ENCODE measurements at regions not wholly inside any gene's neighbourhood (a gene's known extent, or its start where the extent isn't known, plus 50 kb on each side); places are given as distances from the start of the nearest gene placed in this dataset.

- DNase-seq = peak; percentile 57
Observed at GRCh38 chr5:145237843-145238242, 597.3 kb downstream of the PRELID2 start.

- no peak for DNase-seq
Observed at GRCh38 chr5:145236983-145237382, 598.2 kb downstream of the PRELID2 start.

GRCh38 chr5:145236127-145236526 lies 599.0 kb downstream of the PRELID2 start:
- no peak for DNase-seq

- DNase-seq = no peak
Observed at GRCh38 chr5:145233461-145233860, 601.7 kb downstream of the PRELID2 start.

- no peak for DNase-seq
Observed at GRCh38 chr5:145230781-145231180, 604.4 kb downstream of the PRELID2 start.

GRCh38 chr5:145228564-145228963 lies 606.6 kb downstream of the PRELID2 start:
- no peak for DNase-seq

GRCh38 chr5:145227881-145228280 lies 607.3 kb downstream of the PRELID2 start:
- DNase-seq = no peak

GRCh38 chr5:145226726-145227125 lies 608.4 kb downstream of the PRELID2 start:
- no peak for DNase-seq

- DNase-seq = no peak
Observed at GRCh38 chr5:145225529-145225928, 609.6 kb downstream of the PRELID2 start.

- no peak for DNase-seq
Observed at GRCh38 chr5:145223582-145223981, 611.6 kb downstream of the PRELID2 start.

GRCh38 chr5:145222622-145223021 lies 612.5 kb downstream of the PRELID2 start:
- no peak for DNase-seq

GRCh38 chr5:145221416-145221815 lies 613.7 kb downstream of the PRELID2 start:
- DNase-seq = no peak

- no peak for DNase-seq
Observed at GRCh38 chr5:145220481-145220880, 614.7 kb downstream of the PRELID2 start.

- no peak for DNase-seq
Observed at GRCh38 chr5:145218982-145219381, 616.2 kb downstream of the PRELID2 start.

GRCh38 chr5:145218019-145218418 lies 617.1 kb downstream of the PRELID2 start:
- DNase-seq = no peak

GRCh38 chr5:145210020-145210419 lies 625.1 kb downstream of the PRELID2 start:
- DNase-seq = peak; percentile 17

- no peak for DNase-seq
Observed at GRCh38 chr5:145205546-145205945, 629.6 kb downstream of the PRELID2 start.

GRCh38 chr5:145204743-145205142 lies 630.4 kb downstream of the PRELID2 start:
- DNase-seq = no peak

- no peak for DNase-seq
Observed at GRCh38 chr5:145203193-145203592, 631.9 kb downstream of the PRELID2 start.

- DNase-seq = no peak
Observed at GRCh38 chr5:145198525-145199260, 636.4 kb downstream of the PRELID2 start.

- DNase-seq = no peak
Observed at GRCh38 chr5:145189746-145190145, 645.4 kb downstream of the PRELID2 start.

- no peak for DNase-seq
Observed at GRCh38 chr5:145180371-145180770, 654.8 kb downstream of the PRELID2 start.

- DNase-seq = no peak
Observed at GRCh38 chr5:145178641-145179523, 656.3 kb downstream of the PRELID2 start.

GRCh38 chr5:145176041-145176440 lies 659.1 kb downstream of the PRELID2 start:
- DNase-seq = no peak

All from RPMI8226 (cell line).